ENCODE measurements at regions not wholly inside any gene's neighbourhood (a gene's known extent, or its start where the extent isn't known, plus 50 kb on each side); places are given as distances from the start of the nearest gene placed in this dataset.

DNA sequence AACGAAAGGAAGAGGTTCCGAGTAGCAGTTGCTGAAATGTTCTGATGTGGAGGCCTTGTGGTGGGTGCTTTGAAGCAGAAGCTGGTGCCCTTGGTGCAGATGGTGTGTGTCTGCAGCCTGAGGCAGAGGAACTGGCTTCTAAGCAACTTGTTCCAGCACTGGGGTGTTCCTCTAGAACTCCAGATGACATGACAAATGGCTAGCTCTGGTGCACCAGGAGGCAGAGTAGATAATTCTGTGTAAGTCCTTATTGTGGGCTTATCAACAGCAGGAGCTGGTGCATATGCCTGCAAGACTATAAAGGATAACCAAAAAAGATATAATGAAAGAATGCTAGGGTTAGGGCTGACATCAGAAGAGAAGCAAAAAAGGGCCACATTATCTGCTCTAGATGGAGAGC lies 76.5 kb downstream of the ARL5B start:
- no peak for ATAC-seq (replicated peaks in 6 of 8)
- H3K4me1 ChIP-seq (replicated peaks in 1 of 2): no peaks in the 10 kb centered on the region
- no peak overlapping the region for H3K4me3 ChIP-seq
- in situ Hi-C loops (cut with MboI; ENCODE audit: low pct_unique_long_range_greater_than_20kb in 2 of 9, low sequenced_read_pairs in 9 of 9, unreplicated experiment in 9 of 9): no loop called here
- H3K27ac ChIP-seq: no peak overlapping the region
- 63 to 100% (median 87%) methylated on average over 1 to 2 of the region's 2 CpGs; no CpG with 5 or more reads in 2 of the 10 experiments for WGBS, 10 experiments

DNA sequence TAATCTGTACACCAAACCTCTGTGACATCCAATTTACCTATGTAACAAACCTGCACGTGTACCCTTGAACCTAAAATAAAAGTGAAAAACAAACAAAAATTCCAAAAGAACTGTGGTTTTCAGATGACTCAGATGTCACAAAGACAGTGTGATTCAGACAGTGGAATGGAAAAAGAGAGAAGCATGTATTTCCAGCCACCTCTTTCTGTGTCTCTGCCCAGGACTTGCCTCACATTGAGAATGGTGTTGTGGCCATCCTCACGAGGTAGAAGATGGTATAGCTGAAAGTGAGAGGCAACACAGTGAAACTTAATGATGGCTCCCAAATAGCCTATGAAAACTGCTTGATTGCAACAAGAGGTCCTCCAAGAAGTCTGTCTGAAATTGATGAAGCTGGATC lies 78.0 kb downstream of the ARL5B start:
- 0 to 92% (median 40%) methylated on average over 1 to 2 of the region's 2 CpGs; no CpG with 5 or more reads in 5 of the 10 experiments for WGBS, 10 experiments
- Histone ChIP-seq H3K4me3 (no peak overlapping the region), H3K4me1 (replicated peaks in 1 of 2) (no peaks in the 10 kb centered on the region), H3K27ac (no peak overlapping the region)
- no peak for ATAC-seq (replicated peaks in 6 of 8)
- in situ Hi-C loops (cut with MboI; ENCODE audit: low pct_unique_long_range_greater_than_20kb in 2 of 9, low sequenced_read_pairs in 9 of 9, unreplicated experiment in 9 of 9): no loop called here

DNA sequence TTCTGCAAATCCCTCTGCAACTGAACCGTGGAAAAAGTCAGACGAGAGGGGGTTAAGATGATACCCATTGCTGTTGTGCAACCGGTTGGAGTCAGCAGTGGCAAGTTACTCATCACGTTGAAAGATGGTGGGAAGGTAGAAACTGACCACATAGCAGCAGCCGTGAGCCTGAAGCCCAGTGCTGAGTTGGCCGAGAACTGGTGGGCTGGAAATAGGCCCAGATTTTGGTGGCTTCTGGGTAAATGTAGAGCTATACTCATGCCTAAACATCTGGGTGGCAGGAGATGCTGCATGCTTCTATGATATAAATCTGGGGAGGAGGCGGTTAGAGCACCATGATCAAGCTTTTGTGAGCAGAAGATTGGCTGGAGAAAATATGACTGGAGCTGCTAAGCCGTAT lies 78.6 kb downstream of the ARL5B start:
- Histone ChIP-seq H3K4me1 (replicated peaks in 1 of 2) (no peaks in the 10 kb centered on the region), H3K27ac (no peak overlapping the region), H3K4me3 (no peak overlapping the region)
- no peak for ATAC-seq (replicated peaks in 6 of 8)
- WGBS, 10 experiments: 0 to 93% (median 78%) methylated on average over 3 to 8 of the region's 8 CpGs; no CpG with 5 or more reads in 4 of the 10 experiments
- in situ Hi-C loops (cut with MboI; ENCODE audit: low pct_unique_long_range_greater_than_20kb in 2 of 9, low sequenced_read_pairs in 9 of 9, unreplicated experiment in 9 of 9): no loop called here

DNA sequence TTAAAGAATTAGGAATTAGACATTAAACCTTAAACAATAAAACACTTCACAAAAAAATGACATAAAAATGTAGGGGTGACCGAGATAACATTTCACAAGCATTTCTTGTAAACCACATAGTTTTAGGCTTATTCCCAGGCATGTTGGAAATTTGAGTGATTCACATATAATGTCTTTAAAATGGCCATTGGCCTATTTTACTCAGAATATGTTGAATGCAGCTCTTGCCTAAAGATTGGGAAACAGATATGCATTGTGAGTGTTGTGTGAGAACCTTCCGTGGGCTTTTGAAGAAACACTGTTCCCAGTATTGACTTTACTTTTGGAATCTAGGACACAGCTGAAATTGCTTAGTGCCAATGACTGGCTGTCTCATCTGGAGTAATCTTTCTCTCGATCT lies 79.6 kb downstream of the ARL5B start:
- Histone ChIP-seq H3K4me3 (no peak overlapping the region), H3K4me1 (replicated peaks in 1 of 2) (no peaks in the 10 kb centered on the region), H3K27ac (no peak overlapping the region)
- 0 to 98% (median 47%) methylated on average over 2 to 3 of the region's 3 CpGs; no CpG with 5 or more reads in 2 of the 10 experiments for WGBS, 10 experiments
- no peak for ATAC-seq (replicated peaks in 6 of 8)
- in situ Hi-C loops (cut with MboI; ENCODE audit: low pct_unique_long_range_greater_than_20kb in 2 of 9, low sequenced_read_pairs in 9 of 9, unreplicated experiment in 9 of 9): no loop called here

- no peak overlapping the region for H3K4me3 ChIP-seq
- no peak for ATAC-seq (replicated peaks in 6 of 8)
- H3K27ac ChIP-seq: no peak overlapping the region
- in situ Hi-C loops (cut with MboI; ENCODE audit: low pct_unique_long_range_greater_than_20kb in 2 of 9, low sequenced_read_pairs in 9 of 9, unreplicated experiment in 9 of 9): no loop called here
- no peaks in the 10 kb centered on the region for H3K4me1 ChIP-seq (replicated peaks in 1 of 2)
These were observed 84.7 kb downstream of the ARL5B start for GRCh38 chr10:18743926-18744325.

DNA sequence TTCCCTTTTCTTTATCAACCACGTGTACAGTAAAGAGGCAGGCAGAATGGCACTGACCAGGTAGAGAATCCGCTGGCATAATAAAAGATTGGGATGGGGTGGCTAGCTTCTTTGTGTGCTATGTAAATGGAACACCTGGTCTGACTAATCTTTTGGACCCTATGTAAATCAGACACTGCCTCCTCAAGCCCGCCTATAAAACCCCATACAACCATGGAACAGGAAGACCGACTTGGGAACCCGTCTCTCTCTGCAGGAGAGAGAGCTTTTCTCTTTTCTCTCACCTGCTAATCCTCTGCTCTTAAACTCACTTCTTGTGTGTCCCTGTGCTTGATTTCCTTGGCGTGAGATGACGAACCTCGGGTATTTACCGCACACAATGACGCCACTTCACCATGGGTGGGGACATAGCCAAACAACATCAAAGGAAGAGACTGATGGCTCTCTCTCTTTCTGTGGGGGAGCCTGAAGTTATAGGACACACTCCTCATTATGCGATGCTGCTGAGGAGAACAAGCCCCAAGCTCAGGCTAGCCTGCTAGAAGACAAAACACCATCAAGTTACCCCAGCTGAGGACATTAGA lies 94.2 kb downstream of the ARL5B start:
- no peak overlapping the region for H3K27ac ChIP-seq
- no peaks in the 10 kb centered on the region for H3K4me1 ChIP-seq (replicated peaks in 1 of 2)
- 8 to 92% (median 70%) methylated on average over 2 to 10 of the region's 11 CpGs; no CpG with 5 or more reads in 1 of the 10 experiments for WGBS, 10 experiments
- H3K4me3 ChIP-seq: no peak overlapping the region
- in situ Hi-C loops (cut with MboI; ENCODE audit: low pct_unique_long_range_greater_than_20kb in 2 of 9, low sequenced_read_pairs in 9 of 9, unreplicated experiment in 9 of 9): no loop called here
- no peak for ATAC-seq (replicated peaks in 6 of 8)

DNA sequence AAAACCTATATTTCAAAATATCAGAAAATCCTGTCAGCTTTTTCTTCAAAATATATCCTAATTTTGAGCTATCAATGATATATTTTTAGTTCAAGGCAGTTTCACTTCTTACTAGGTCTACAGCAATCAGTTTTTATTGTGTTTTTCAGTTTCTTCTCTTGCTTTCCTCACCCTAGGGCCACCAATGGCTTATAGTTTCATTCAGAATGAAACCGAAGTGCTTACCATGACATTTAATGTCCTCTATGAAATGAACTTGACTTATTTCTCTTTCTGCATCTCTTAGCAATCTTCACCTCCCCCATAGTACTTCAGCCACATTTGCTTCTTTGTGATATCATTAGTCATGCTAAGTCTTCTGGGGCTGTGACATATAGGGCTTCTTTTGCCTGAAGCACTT lies 100.3 kb downstream of the ARL5B start:
- Histone ChIP-seq H3K4me3 (no peak overlapping the region), H3K27ac (no peak overlapping the region), H3K4me1 (replicated peaks in 1 of 2) (no peaks in the 10 kb centered on the region)
- no peak for ATAC-seq (replicated peaks in 6 of 8)
- WGBS, 10 experiments: 0 to 100% (median 50%) methylated on average over 1 of the region's 1 CpG; no CpG with 5 or more reads in 2 of the 10 experiments
- in situ Hi-C loops (cut with MboI; ENCODE audit: low pct_unique_long_range_greater_than_20kb in 2 of 9, low sequenced_read_pairs in 9 of 9, unreplicated experiment in 9 of 9): no loop called here

GRCh38 chr10:18760836-18761235 lies 101.6 kb downstream of the ARL5B start:
- peak in 1 of 8 experiments; percentile 81 for ATAC-seq (replicated peaks in 6 of 8)
- in situ Hi-C loops (cut with MboI; ENCODE audit: low pct_unique_long_range_greater_than_20kb in 2 of 9, low sequenced_read_pairs in 9 of 9, unreplicated experiment in 9 of 9): no loop called here
- 13 to 98% (median 40%) methylated on average over 1 to 4 of the region's 4 CpGs; no CpG with 5 or more reads in 1 of the 10 experiments for WGBS, 10 experiments
- Histone ChIP-seq H3K4me3 (no peak overlapping the region), H3K27ac (no peak overlapping the region), H3K4me1 (replicated peaks in 1 of 2) (no peaks in the 10 kb centered on the region)

DNA sequence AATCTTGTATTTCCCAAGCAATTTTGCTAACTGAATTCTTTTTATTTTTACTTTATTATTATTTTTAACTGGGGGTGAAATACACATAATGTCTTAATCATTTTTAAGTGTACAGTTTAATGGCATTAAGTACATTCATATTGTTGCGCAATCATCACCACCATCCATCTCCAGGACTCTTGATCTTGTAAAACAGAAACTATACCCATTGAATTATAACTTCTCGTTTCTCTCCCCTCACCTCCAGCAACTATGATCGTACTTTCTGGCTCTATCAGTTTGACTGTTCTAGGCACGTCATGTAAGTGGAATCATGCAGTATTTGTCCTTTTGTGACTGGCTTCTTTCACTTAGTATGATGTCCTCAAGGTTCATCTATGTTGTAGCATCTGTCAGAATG lies 108.8 kb downstream of the ARL5B start:
- in situ Hi-C loops (cut with MboI; ENCODE audit: low pct_unique_long_range_greater_than_20kb in 2 of 9, low sequenced_read_pairs in 9 of 9, unreplicated experiment in 9 of 9): no loop called here
- Histone ChIP-seq H3K4me3 (no peak overlapping the region), H3K27ac (no peak overlapping the region), H3K4me1 (replicated peaks in 1 of 2) (no peaks in the 10 kb centered on the region)
- 40 to 100% (median 90%) methylated on average over 1 to 4 of the region's 4 CpGs; no CpG with 5 or more reads in 1 of the 10 experiments for WGBS, 10 experiments
- ATAC-seq (replicated peaks in 6 of 8): no peak

- 20 to 100% (median 83%) methylated on average over 1 to 4 of the region's 4 CpGs; no CpG with 5 or more reads in 1 of the 10 experiments for WGBS, 10 experiments
- H3K4me3 ChIP-seq: no peak overlapping the region
- in situ Hi-C loops (cut with MboI; ENCODE audit: low pct_unique_long_range_greater_than_20kb in 2 of 9, low sequenced_read_pairs in 9 of 9, unreplicated experiment in 9 of 9): no loop called here
- no peak overlapping the region for H3K27ac ChIP-seq
- no peaks in the 10 kb centered on the region for H3K4me1 ChIP-seq (replicated peaks in 1 of 2)
- ATAC-seq (replicated peaks in 6 of 8): no peak
These were observed 113.9 kb downstream of the ARL5B start for GRCh38 chr10:18773180-18773579.

- no peak for ATAC-seq (replicated peaks in 6 of 8)
- 44 to 100% (median 86%) methylated on average over 1 to 8 of the region's 8 CpGs for WGBS, 10 experiments
- no peak overlapping the region for H3K4me3 ChIP-seq
- in situ Hi-C loops (cut with MboI; ENCODE audit: low pct_unique_long_range_greater_than_20kb in 2 of 9, low sequenced_read_pairs in 9 of 9, unreplicated experiment in 9 of 9): no loop called here
- H3K27ac ChIP-seq: no peak overlapping the region
- H3K4me1 ChIP-seq (replicated peaks in 1 of 2): no peaks in the 10 kb centered on the region
These were observed 118.0 kb downstream of the ARL5B start for GRCh38 chr10:18777258-18777657.

- no peak for ATAC-seq (replicated peaks in 6 of 8)
- 20 to 97% (median 76%) methylated on average over 1 to 3 of the region's 3 CpGs; no CpG with 5 or more reads in 1 of the 10 experiments for WGBS, 10 experiments
These were observed 127.2 kb downstream of the ARL5B start for GRCh38 chr10:18786478-18786877.

GRCh38 chr10:18793951-18794350 lies 134.7 kb downstream of the ARL5B start:
- ATAC-seq (replicated peaks in 6 of 8): peak in 2 of 8 experiments; percentile 49 to 54
- in situ Hi-C loops (cut with MboI; ENCODE audit: low pct_unique_long_range_greater_than_20kb in 2 of 9, low sequenced_read_pairs in 9 of 9, unreplicated experiment in 9 of 9): no loop called here

More at GRCh38 chr10:18786478-18786877, 127.2 kb downstream of the ARL5B start:
- Histone ChIP-seq H3K4me3 (no peak overlapping the region), H3K4me1 (replicated peaks in 1 of 2) (no peaks in the 10 kb centered on the region), H3K27ac (no peak overlapping the region)
- in situ Hi-C loops (cut with MboI; ENCODE audit: low pct_unique_long_range_greater_than_20kb in 2 of 9, low sequenced_read_pairs in 9 of 9, unreplicated experiment in 9 of 9): no loop called here

GRCh38 chr10:18795549-18795948 lies 136.3 kb downstream of the ARL5B start:
- Histone ChIP-seq H3K4me1 (replicated peaks in 1 of 2) (no peaks in the 10 kb centered on the region), H3K27ac (no peak overlapping the region), H3K4me3 (no peak overlapping the region)
- 0 to 100% (median 94%) methylated on average over 1 to 3 of the region's 3 CpGs; no CpG with 5 or more reads in 4 of the 10 experiments for WGBS, 10 experiments
- in situ Hi-C loops (cut with MboI; ENCODE audit: low pct_unique_long_range_greater_than_20kb in 2 of 9, low sequenced_read_pairs in 9 of 9, unreplicated experiment in 9 of 9): no loop called here
- no peak for ATAC-seq (replicated peaks in 6 of 8)

More at GRCh38 chr10:18793951-18794350, 134.7 kb downstream of the ARL5B start:
- Histone ChIP-seq H3K4me3 (no peak overlapping the region), H3K4me1 (replicated peaks in 1 of 2) (no peaks in the 10 kb centered on the region), H3K27ac (no peak overlapping the region)
- WGBS, 10 experiments: 0 to 65% (median 40%) methylated on average over 2 to 3 of the region's 3 CpGs; no CpG with 5 or more reads in 1 of the 10 experiments

Measured in motor neuron (in vitro differentiated cells).